ENCODE measurements at regions not wholly inside any gene's neighbourhood (a gene's known extent, or its start where the extent isn't known, plus 50 kb on each side); places are given as distances from the start of the nearest gene placed in this dataset.
"Not testable (repeated sequence)": the region's sequence is repeated elsewhere in the genome, so short reads cannot be mapped to it uniquely, and the experiment has no call there.

DNA sequence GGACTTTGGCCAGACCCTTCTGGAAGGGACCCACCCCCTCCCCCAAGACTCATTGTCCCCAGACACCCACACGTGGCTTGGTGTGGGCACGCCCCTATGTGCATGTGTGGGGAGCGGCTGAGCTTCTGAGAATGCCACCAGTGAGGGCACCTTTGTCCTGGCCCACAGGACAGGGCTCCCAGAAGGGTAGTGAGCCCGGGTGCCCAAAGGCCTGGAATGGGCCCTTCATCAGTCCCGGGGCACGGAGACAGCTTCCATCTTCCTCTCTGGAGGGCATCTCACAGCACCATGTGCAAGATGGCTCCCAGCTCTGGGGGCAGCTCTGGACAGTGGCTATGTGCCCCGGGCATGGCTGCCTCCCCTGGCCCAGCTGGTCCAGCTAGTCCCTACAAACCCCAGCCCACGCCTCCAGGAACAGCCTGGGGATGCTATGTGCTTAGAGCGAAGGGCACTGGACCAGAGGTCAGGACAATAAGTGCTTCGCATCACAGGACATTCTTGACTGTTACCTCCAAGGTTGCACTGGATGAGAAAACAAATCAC is 70.1 kb upstream of the PTPN20 start:
- TF ChIP-seq CTCF (conservative IDR thresholded peaks at IDR 0.05; ENCODE audit: low read length); EZH2phosphoT487 (IDR thresholded peaks at IDR 0.05; ENCODE audit: borderline replicate concordance): not testable (repeated sequence)

All from Loucy (cell line).